GM04504 (cell line): ENCODE measurements at regions not wholly inside any gene's neighbourhood (a gene's known extent, or its start where the extent isn't known, plus 50 kb on each side); places are given as distances from the start of the nearest gene placed in this dataset.

Experiments used
- DNase-seq: peaks from one replicate; pipeline ENCODE4 v3.0.0-alpha.2; 2012; ENCODE audit warnings: low read depth

- peak; percentile 42 for DNase-seq
These were observed 54.6 kb downstream of the ZFP36L2 start for GRCh38 chr2:43171789-43172188.

GRCh38 chr2:43170405-43171105 lies 55.9 kb downstream of the ZFP36L2 start:
- DNase-seq, result no peak

- no peak for DNase-seq
These were observed 56.4 kb downstream of the ZFP36L2 start for GRCh38 chr2:43169987-43170386.

- DNase-seq, result no peak
These were observed 57.1 kb downstream of the ZFP36L2 start for GRCh38 chr2:43169099-43169945.

GRCh38 chr2:43168016-43168369 lies 58.4 kb downstream of the ZFP36L2 start:
- no peak for DNase-seq

GRCh38 chr2:43165378-43166069 lies 60.9 kb downstream of the ZFP36L2 start:
- no peak for DNase-seq

GRCh38 chr2:43164686-43165085 lies 61.7 kb downstream of the ZFP36L2 start:
- no peak for DNase-seq

GRCh38 chr2:43163584-43164270 lies 62.7 kb downstream of the ZFP36L2 start:
- no peak for DNase-seq

GRCh38 chr2:43162511-43162776 lies 64.0 kb downstream of the ZFP36L2 start:
- no peak for DNase-seq

- DNase-seq, result no peak
These were observed 64.5 kb downstream of the ZFP36L2 start for GRCh38 chr2:43161650-43162510.

- DNase-seq, result no peak
These were observed 65.6 kb downstream of the ZFP36L2 start for GRCh38 chr2:43160778-43161177.

GRCh38 chr2:43159797-43160196 lies 66.6 kb downstream of the ZFP36L2 start:
- no peak for DNase-seq

- DNase-seq, result peak; percentile 67
These were observed 68.0 kb downstream of the ZFP36L2 start for GRCh38 chr2:43158259-43158880.

GRCh38 chr2:43157506-43158246 lies 68.7 kb downstream of the ZFP36L2 start:
- no peak for DNase-seq

GRCh38 chr2:43155851-43156411 lies 70.5 kb downstream of the ZFP36L2 start:
- no peak for DNase-seq

- DNase-seq, result no peak
These were observed 71.7 kb downstream of the ZFP36L2 start for GRCh38 chr2:43154685-43155084.

GRCh38 chr2:43152741-43153647 lies 73.4 kb downstream of the ZFP36L2 start:
- DNase-seq, result no peak

- no peak for DNase-seq
These were observed 74.2 kb downstream of the ZFP36L2 start for GRCh38 chr2:43152186-43152585.
